Neuronal stem cell (in vitro differentiated cells): ENCODE measurements at regions not wholly inside any gene's neighbourhood (a gene's known extent, or its start where the extent isn't known, plus 50 kb on each side); places are given as distances from the start of the nearest gene placed in this dataset.
A peak's percentile ranks its signal among the peaks of the same experiment; 100 is the strongest.

Source experiments
- DNase-seq: peaks from one replicate; pipeline ENCODE4 v3.0.0-alpha.2; 2013; ENCODE audit warnings: low spot score
- H2AFZ ChIP-seq: one replicate; pipeline ENCODE4 v1.6.1; 2013; ENCODE audit warnings: mild to moderate bottlenecking, low read length, inconsistent platforms
- H2AK5ac ChIP-seq: 2 replicates; pipeline ENCODE4 v1.6.1; 2013; ENCODE audit warnings: low read depth, mild to moderate bottlenecking, inconsistent platforms, low read length, moderate library complexity, mixed read lengths
- H2BK120ac ChIP-seq: 2 replicates; pipeline ENCODE4 v1.6.1; 2013; ENCODE audit warnings: low read depth, mild to moderate bottlenecking, inconsistent platforms, low read length, moderate library complexity, mixed read lengths
- H2BK12ac ChIP-seq: one replicate; pipeline ENCODE4 v1.6.1; 2013; ENCODE audit warnings: low read length, inconsistent platforms
- H2BK15ac ChIP-seq: 2 replicates; pipeline ENCODE4 v1.6.1; 2013; ENCODE audit warnings: mild to moderate bottlenecking, low read length, inconsistent platforms, mixed read lengths
- H2BK5ac ChIP-seq: one replicate; pipeline ENCODE4 v1.6.1; 2013; ENCODE audit warnings: inconsistent platforms, mild to moderate bottlenecking, low read length, moderate library complexity
- H3K14ac ChIP-seq: one replicate; pipeline ENCODE4 v1.6.1; 2013; ENCODE audit warnings: low read length, inconsistent platforms
- H3K18ac ChIP-seq: 2 replicates; pipeline ENCODE4 v1.6.1; 2013; ENCODE audit warnings: low read length, inconsistent platforms
- H3K23ac ChIP-seq: 2 replicates; pipeline ENCODE4 v1.6.1; 2013; ENCODE audit warnings: low read depth, mild to moderate bottlenecking, mixed read lengths, low read length, inconsistent platforms; ENCODE audit not compliant: poor library complexity
- H3K27ac ChIP-seq: replicated peaks from 3 replicates; pipeline ENCODE4 v1.5.1; 2013; ENCODE audit warnings: low read length, inconsistent platforms
- H3K27me3 ChIP-seq, 3 experiments: 2 replicates each; pipeline ENCODE4 v1.6.1; 2013; ENCODE audit warnings: low read length in 3 of 3, mild to moderate bottlenecking in 2 of 3, inconsistent platforms in 1 of 3, low read depth in 1 of 3, mixed read lengths in 1 of 3, moderate library complexity in 1 of 3; ENCODE audit not compliant: control insufficient read depth in 3 of 3, insufficient read depth in 3 of 3
- H3K36me3 ChIP-seq, 2 donors: replicated peaks in 1 of 2; 2 replicates each; pipeline ENCODE4 v1.6.1; 2013; ENCODE audit warnings: low read length in 2 of 2; ENCODE audit not compliant: control insufficient read depth in 2 of 2, insufficient read depth in 2 of 2
- H3K4ac ChIP-seq: 2 replicates; pipeline ENCODE4 v1.6.1; 2013; ENCODE audit warnings: inconsistent platforms, mild to moderate bottlenecking, low read length, moderate library complexity
- H3K4me1 ChIP-seq, 2 donors: 1 replicate in 1 of 2; 2 replicates in 1 of 2; pipeline ENCODE4 v1.6.1; 2013; ENCODE audit warnings: low read length in 2 of 2, low read depth in 1 of 2; ENCODE audit not compliant: control insufficient read depth in 2 of 2, insufficient read depth in 1 of 2
- H3K4me2 ChIP-seq: one replicate; pipeline ENCODE4 v1.6.1; 2013; ENCODE audit warnings: mild to moderate bottlenecking, low read length, inconsistent platforms; ENCODE audit not compliant: insufficient read depth, poor library complexity, severe bottlenecking
- H3K4me3 ChIP-seq, 2 donors: 2 replicates each; pipeline ENCODE4 v1.5.1; 2013; ENCODE audit warnings: low read length in 2 of 2, mild to moderate bottlenecking in 2 of 2, inconsistent platforms in 1 of 2, moderate library complexity in 1 of 2
- H3K79me1 ChIP-seq: one replicate; pipeline ENCODE4 v1.6.1; 2013; ENCODE audit warnings: low read depth, mild to moderate bottlenecking, inconsistent platforms, low read length, moderate library complexity
- H3K9ac ChIP-seq: one replicate; pipeline ENCODE4 v1.6.1; 2013; ENCODE audit warnings: mild to moderate bottlenecking, low read depth, low read length, inconsistent platforms; ENCODE audit not compliant: poor library complexity
- H3K9me3 ChIP-seq, 2 donors: replicated peaks in 1 of 2; 2 replicates each; pipeline versions ENCODE3 to v1.6.1; 2013; ENCODE audit warnings: low read length in 2 of 2, mild to moderate bottlenecking in 2 of 2, inconsistent platforms in 1 of 2, low read depth in 1 of 2, mixed read lengths in 1 of 2, moderate library complexity in 1 of 2; ENCODE audit not compliant: control insufficient read depth in 2 of 2, insufficient read depth in 1 of 2
- H4K8ac ChIP-seq: one replicate; pipeline ENCODE4 v1.6.1; 2013; ENCODE audit warnings: low read depth, mild to moderate bottlenecking, inconsistent platforms, low read length, moderate library complexity
- H4K91ac ChIP-seq: one replicate; pipeline ENCODE4 v1.6.1; 2013; ENCODE audit warnings: low read length, low read depth, mild to moderate bottlenecking, inconsistent platforms; ENCODE audit not compliant: poor library complexity
- WGBS, 2 donors: extraction: QIAGEN DNeasy Blood & Tissue Kit; methylation state at CpG; one replicate each; pipeline ENCODE4 v1.1.7; 2013; ENCODE audit warnings: missing lambda C conversion rate in 2 of 2, mixed read lengths in 1 of 2; ENCODE audit not compliant: insufficient read length in 2 of 2, insufficient replicate concordance in 1 of 2; ENCODE audit errors: extremely low coverage in 2 of 2; 5-methylcytosine and 5-hydroxymethylcytosine counted together

GRCh38 chr5:51996356-51996861 is 613.2 kb downstream of the ISL1 start:
- Histone ChIP-seq H2AK5ac (no peak overlapping the region), H3K9ac (no peak overlapping the region), H3K4ac (no peak overlapping the region), H4K8ac (no peak overlapping the region), H3K27ac (no peak overlapping the region), H3K4me2 (no peak overlapping the region), H3K36me3 (no peaks in the 10 kb centered on the region), H2AFZ (no peak overlapping the region), H2BK15ac (no peak overlapping the region), H2BK5ac (no peak overlapping the region), H2BK120ac (no peak overlapping the region), H3K14ac (no peak overlapping the region), H3K23ac (no peak overlapping the region), H3K27me3 (peaks cover 0 to 79% (median 0%) of the 10 kb centered on the region in 3 experiments), H3K18ac (no peak overlapping the region), H2BK12ac (no peak overlapping the region), H3K4me1 (no peaks in the 10 kb centered on the region), H3K79me1 (no peaks in the 10 kb centered on the region), H4K91ac (no peak overlapping the region), H3K9me3 (no peaks in the 10 kb centered on the region), H3K4me3 (no peak overlapping the region)
- DNase-seq, result no peak
- WGBS, 2 donors, result no CpG with 5 or more reads among the region's 1 CpG

GRCh38 chr5:51997500-51997899 is 614.3 kb downstream of the ISL1 start:
- Histone ChIP-seq H4K91ac (no peak overlapping the region), H4K8ac (no peak overlapping the region), H3K14ac (no peak overlapping the region), H3K23ac (no peak overlapping the region), H3K9ac (no peak overlapping the region), H3K18ac (no peak overlapping the region), H3K27me3 (peaks cover 0 to 79% (median 0%) of the 10 kb centered on the region in 3 experiments), H2BK5ac (no peak overlapping the region), H2AK5ac (no peak overlapping the region), H3K27ac (no peak overlapping the region), H3K9me3 (no peaks in the 10 kb centered on the region), H3K36me3 (no peaks in the 10 kb centered on the region), H3K4me1 (no peaks in the 10 kb centered on the region), H3K4ac (no peak overlapping the region), H3K4me3 (no peak overlapping the region), H2BK15ac (no peak overlapping the region), H3K79me1 (no peaks in the 10 kb centered on the region), H2BK120ac (no peak overlapping the region), H3K4me2 (no peak overlapping the region), H2BK12ac (no peak overlapping the region), H2AFZ (no peak overlapping the region)
- no peak for DNase-seq

GRCh38 chr5:51997949-51998348 is 614.7 kb downstream of the ISL1 start:
- no CpG with 5 or more reads among the region's 2 CpGs for WGBS, 2 donors
- H3K27me3 ChIP-seq, result peaks cover 0 to 79% (median 0%) of the 10 kb centered on the region in 3 experiments
- no peak overlapping the region for H3K18ac ChIP-seq
- no peak overlapping the region for H3K9ac ChIP-seq
- H2BK120ac ChIP-seq, result no peak overlapping the region
- no peak overlapping the region for H3K23ac ChIP-seq
- H3K9me3 ChIP-seq, result no peaks in the 10 kb centered on the region
- H3K36me3 ChIP-seq, result no peaks in the 10 kb centered on the region
- no peak overlapping the region for H4K91ac ChIP-seq
- no peak overlapping the region for H3K4me3 ChIP-seq
- peak; percentile 55 for DNase-seq
- H2AK5ac ChIP-seq, result no peak overlapping the region
- H3K4me2 ChIP-seq, result no peak overlapping the region
- H2AFZ ChIP-seq, result no peak overlapping the region
- no peak overlapping the region for H2BK5ac ChIP-seq
- H4K8ac ChIP-seq, result no peak overlapping the region
- H2BK15ac ChIP-seq, result no peak overlapping the region
- H3K27ac ChIP-seq, result no peak overlapping the region
- no peaks in the 10 kb centered on the region for H3K4me1 ChIP-seq
- no peak overlapping the region for H3K14ac ChIP-seq
- no peak overlapping the region for H2BK12ac ChIP-seq
- H3K4ac ChIP-seq, result no peak overlapping the region
- H3K79me1 ChIP-seq, result no peaks in the 10 kb centered on the region

GRCh38 chr5:52007230-52007858 is 624.1 kb downstream of the ISL1 start:
- Histone ChIP-seq H3K23ac (no peak overlapping the region), H3K4me3 (no peak overlapping the region), H3K4me1 (no peaks in the 10 kb centered on the region), H2BK120ac (no peak overlapping the region), H2BK5ac (no peak overlapping the region), H2BK15ac (no peak overlapping the region), H4K91ac (no peak overlapping the region), H2AK5ac (no peak overlapping the region), H3K27ac (no peak overlapping the region), H2AFZ (no peak overlapping the region), H3K27me3 (peaks cover 0 to 94% (median 0%) of the 10 kb centered on the region in 3 experiments), H3K18ac (no peak overlapping the region), H3K36me3 (no peaks in the 10 kb centered on the region), H3K4me2 (no peak overlapping the region), H3K9me3 (no peaks in the 10 kb centered on the region), H3K9ac (no peak overlapping the region), H3K79me1 (no peaks in the 10 kb centered on the region), H3K4ac (no peak overlapping the region), H3K14ac (no peak overlapping the region), H2BK12ac (no peak overlapping the region), H4K8ac (no peak overlapping the region)
- no CpG with 5 or more reads among the region's 5 CpGs for WGBS, 2 donors
- DNase-seq, result no peak
